Keratinocyte (primary cell): ENCODE measurements at regions not wholly inside any gene's neighbourhood (a gene's known extent, or its start where the extent isn't known, plus 50 kb on each side); places are given as distances from the start of the nearest gene placed in this dataset.

ENCODE experiments used
- CTCF ChIP-seq, 3 experiments: IDR thresholded peaks in 1 of 3; conservative IDR thresholded peaks in 1 of 3; optimal IDR thresholded peaks in 1 of 3; 2 replicates in 2 of 3; 3 replicates in 1 of 3; pipeline versions ENCODE3 to v1.5.1; 2011; ENCODE audit warnings: low read length in 3 of 3, mild to moderate bottlenecking in 3 of 3, moderate library complexity in 2 of 3, control low read depth in 1 of 3, inconsistent platforms in 1 of 3; ENCODE audit not compliant: insufficient read depth in 2 of 3; ENCODE audit errors: extremely low read depth in 1 of 3
- EZH2 ChIP-seq: IDR thresholded peaks from one replicate; pipeline ENCODE4 v1.6.1; 2012; ENCODE audit warnings: inconsistent platforms, mild to moderate bottlenecking, low read length, moderate library complexity

- TF ChIP-seq CTCF (optimal IDR thresholded peaks at IDR 0.05 in 1 of 3, IDR thresholded peaks at IDR 0.05 in 1 of 3, conservative IDR thresholded peaks at IDR 0.05 in 1 of 3; ENCODE audit: extremely low read depth in 1 of 3, insufficient read depth in 2 of 3, low read length in 3 of 3) (no peak), EZH2 (no peak)
Observed at GRCh38 chr12:19064713-19065112, 64.8 kb upstream of the PLEKHA5 start.
